Esophagus squamous epithelium (tissue), 4 donors: ENCODE measurements at regions not wholly inside any gene's neighbourhood (a gene's known extent, or its start where the extent isn't known, plus 50 kb on each side); places are given as distances from the start of the nearest gene placed in this dataset.

ENCODE experiments used
- POLR2A ChIP-seq, 4 donors: fragments of 450-650 bp; IDR thresholded peaks; one replicate each; pipeline ENCODE4 v1.6.1; 2017; ENCODE audit warnings: antibody characterized with exemption in 4 of 4, mild to moderate bottlenecking in 4 of 4, moderate library complexity in 3 of 4
- TF ChIP-seq, protein P1 (sequence below), 6 experiments: fragments of 450-650 bp in 4 of 6; fragments of 200-600 bp in 2 of 6; sonication (generic) in 2 of 6; IDR thresholded peaks; one replicate each; pipeline ENCODE4 v1.5.1; 2016 to 2019; ENCODE audit warnings: antibody characterized with exemption in 6 of 6, mild to moderate bottlenecking in 4 of 6, moderate library complexity in 4 of 6

DNA sequence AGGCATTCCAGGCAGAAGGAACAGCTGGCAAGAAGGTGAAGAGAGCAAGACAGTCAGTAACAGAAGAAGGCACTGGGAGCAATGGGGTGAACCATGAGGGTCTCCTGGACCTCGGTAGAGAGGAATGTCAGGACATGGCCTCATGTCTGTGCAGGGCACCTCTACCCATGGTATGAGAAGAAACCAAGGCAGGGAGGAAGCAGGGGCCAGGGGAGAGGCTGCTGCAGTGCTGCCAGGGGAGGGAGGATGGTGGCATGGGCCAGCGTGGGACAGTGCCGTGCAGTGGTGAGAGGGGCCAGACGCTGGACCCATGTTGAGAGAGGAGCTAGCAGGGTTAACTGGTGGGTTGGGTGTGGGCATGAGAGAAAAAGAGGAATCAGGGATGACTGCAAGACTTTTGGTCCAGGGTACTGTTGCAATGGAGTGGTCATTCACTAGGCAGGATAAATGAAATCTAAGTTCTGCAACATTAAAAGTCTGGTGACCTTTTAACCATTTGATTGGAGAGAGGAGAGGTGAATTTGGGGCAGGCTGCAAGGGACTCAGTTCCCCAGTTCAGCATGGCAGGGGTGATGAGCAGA, 577.6 kb downstream of the MATN1 start:
- TF ChIP-seq, protein P1, sequence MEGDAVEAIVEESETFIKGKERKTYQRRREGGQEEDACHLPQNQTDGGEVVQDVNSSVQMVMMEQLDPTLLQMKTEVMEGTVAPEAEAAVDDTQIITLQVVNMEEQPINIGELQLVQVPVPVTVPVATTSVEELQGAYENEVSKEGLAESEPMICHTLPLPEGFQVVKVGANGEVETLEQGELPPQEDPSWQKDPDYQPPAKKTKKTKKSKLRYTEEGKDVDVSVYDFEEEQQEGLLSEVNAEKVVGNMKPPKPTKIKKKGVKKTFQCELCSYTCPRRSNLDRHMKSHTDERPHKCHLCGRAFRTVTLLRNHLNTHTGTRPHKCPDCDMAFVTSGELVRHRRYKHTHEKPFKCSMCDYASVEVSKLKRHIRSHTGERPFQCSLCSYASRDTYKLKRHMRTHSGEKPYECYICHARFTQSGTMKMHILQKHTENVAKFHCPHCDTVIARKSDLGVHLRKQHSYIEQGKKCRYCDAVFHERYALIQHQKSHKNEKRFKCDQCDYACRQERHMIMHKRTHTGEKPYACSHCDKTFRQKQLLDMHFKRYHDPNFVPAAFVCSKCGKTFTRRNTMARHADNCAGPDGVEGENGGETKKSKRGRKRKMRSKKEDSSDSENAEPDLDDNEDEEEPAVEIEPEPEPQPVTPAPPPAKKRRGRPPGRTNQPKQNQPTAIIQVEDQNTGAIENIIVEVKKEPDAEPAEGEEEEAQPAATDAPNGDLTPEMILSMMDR (IDR thresholded peaks at IDR 0.05): no peak
- TF ChIP-seq POLR2A (IDR thresholded peaks at IDR 0.05): no peak
